CD4-positive, CD25-positive, alpha-beta regulatory T cell (primary cell): ENCODE measurements at regions not wholly inside any gene's neighbourhood (a gene's known extent, or its start where the extent isn't known, plus 50 kb on each side); places are given as distances from the start of the nearest gene placed in this dataset.

Source experiments
- ATAC-seq, 2 donors: fragments of 150-1000 bp; cut with Tn5 transposase; one replicate each; pipeline ENCODE4 v1.10.0; 2021; ENCODE audit warnings: low read depth in 2 of 2, moderate number of reproducible peaks in 2 of 2, moderate library complexity in 1 of 2
- DNase-seq, 3 donors: peaks; one replicate each; pipeline versions ENCODE4 v3.0.0 to v3.0.0-alpha.2; 2012 to 2022; ENCODE audit warnings: mixed read lengths in 1 of 3
- H3K27ac ChIP-seq: one replicate; pipeline ENCODE4 v1.7.0; 2013; ENCODE audit warnings: mild to moderate bottlenecking, low read length; ENCODE audit not compliant: insufficient read depth, poor library complexity, severe bottlenecking
- H3K27me3 ChIP-seq: one replicate; pipeline ENCODE4 v1.7.0; 2013; ENCODE audit warnings: low read length; ENCODE audit not compliant: control insufficient read depth, insufficient read depth
- H3K36me3 ChIP-seq: one replicate; pipeline ENCODE4 v1.7.0; 2013; ENCODE audit warnings: mild to moderate bottlenecking, low read length, moderate library complexity; ENCODE audit not compliant: control insufficient read depth, insufficient read depth
- H3K4me1 ChIP-seq: 2 replicates; pipeline ENCODE4 v1.7.0; 2013; ENCODE audit warnings: mild to moderate bottlenecking, low read length; ENCODE audit not compliant: insufficient read depth, control insufficient read depth, poor library complexity, severe bottlenecking
- H3K4me3 ChIP-seq: one replicate; pipeline ENCODE4 v1.7.0; 2013; ENCODE audit warnings: low read depth, mild to moderate bottlenecking, low read length, moderate library complexity
- H3K9me3 ChIP-seq, 2 experiments: 1 replicate in 1 of 2; 2 replicates in 1 of 2; pipeline ENCODE4 v1.7.0; 2013; ENCODE audit warnings: low read length in 2 of 2, mild to moderate bottlenecking in 1 of 2, moderate library complexity in 1 of 2; ENCODE audit not compliant: control insufficient read depth in 2 of 2
- H3K27ac Mint-ChIP-seq, 3 donors: one replicate each; pipeline ENCODE4 v1.8.0; 2020 to 2022; ENCODE audit warnings: mild to moderate bottlenecking in 3 of 3, mixed read lengths in 3 of 3, moderate library complexity in 2 of 3
- H3K27me3 Mint-ChIP-seq: one replicate; pipeline ENCODE4 v1.8.0; 2022; ENCODE audit warnings: mild to moderate bottlenecking, mixed read lengths
- H3K36me3 Mint-ChIP-seq: one replicate; pipeline ENCODE4 v1.8.0; 2020; ENCODE audit warnings: mixed read lengths
- H3K4me1 Mint-ChIP-seq, 4 donors: one replicate each; pipeline ENCODE4 v1.8.0; 2020 to 2022; ENCODE audit warnings: mixed read lengths in 4 of 4, mild to moderate bottlenecking in 1 of 4
- H3K4me3 Mint-ChIP-seq, 4 donors: one replicate each; pipeline ENCODE4 v1.8.0; 2020 to 2022; ENCODE audit warnings: mild to moderate bottlenecking in 4 of 4, mixed read lengths in 4 of 4, moderate library complexity in 3 of 4
- H3K9me3 Mint-ChIP-seq, 7 donors: one replicate each; pipeline ENCODE4 v1.8.0; 2020 to 2022; ENCODE audit warnings: mixed read lengths in 7 of 7, mild to moderate bottlenecking in 3 of 7, moderate library complexity in 2 of 7

DNA sequence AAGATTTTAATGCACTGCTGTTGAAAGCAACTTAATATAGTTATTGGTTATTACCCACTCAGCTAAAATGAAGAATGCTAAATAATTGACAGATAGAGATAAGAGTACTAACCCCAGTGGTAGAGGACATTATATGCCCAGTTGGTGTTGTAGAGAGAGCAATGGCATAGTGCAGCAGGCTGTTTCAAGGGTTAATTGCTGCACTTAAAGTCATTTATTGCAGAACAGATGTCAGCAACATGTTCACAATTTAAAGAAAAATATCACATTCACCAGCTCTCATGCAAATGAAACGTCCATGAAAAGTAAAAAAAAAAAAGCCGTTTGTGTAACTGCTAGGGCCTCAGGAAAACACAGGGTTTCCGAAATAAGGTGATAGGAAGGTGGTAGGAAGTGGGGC is 254.6 kb downstream of the MTRR start:
- no peak overlapping the region for H3K4me3 Mint-ChIP-seq
- no peaks in the 10 kb centered on the region for H3K27me3 ChIP-seq
- no peak overlapping the region for H3K27ac ChIP-seq
- H3K9me3 ChIP-seq, result no peaks in the 10 kb centered on the region
- DNase-seq (no peak), ATAC-seq (no peak)
- H3K27me3 Mint-ChIP-seq, result no peaks in the 10 kb centered on the region
- H3K36me3 Mint-ChIP-seq, result no peaks in the 10 kb centered on the region
- no peak overlapping the region for H3K4me3 ChIP-seq
- no peaks in the 10 kb centered on the region for H3K36me3 ChIP-seq
- peaks cover 0 to 3% (median 0%) of the 10 kb centered on the region in 7 donors for H3K9me3 Mint-ChIP-seq
- H3K4me1 ChIP-seq, result no peaks in the 10 kb centered on the region
- H3K4me1 Mint-ChIP-seq, result no peaks in the 10 kb centered on the region
- H3K27ac Mint-ChIP-seq, result no peak overlapping the region

GRCh38 chr5:8134609-8135008 is 265.7 kb downstream of the MTRR start:
- Histone ChIP-seq H3K27me3 (no peaks in the 10 kb centered on the region), H3K27ac (no peak overlapping the region), H3K36me3 (no peaks in the 10 kb centered on the region), H3K4me1 (no peaks in the 10 kb centered on the region), H3K4me3 (no peak overlapping the region), H3K9me3 (no peaks in the 10 kb centered on the region)
- Mint-ChIP-seq H3K27ac (no peak overlapping the region), H3K4me1 (no peaks in the 10 kb centered on the region), H3K4me3 (no peak overlapping the region), H3K36me3 (no peaks in the 10 kb centered on the region), H3K27me3 (no peaks in the 10 kb centered on the region), H3K9me3 (peaks cover 0 to 5% (median 0%) of the 10 kb centered on the region in 7 donors)
- DNase-seq (no peak), ATAC-seq (no peak)

DNA sequence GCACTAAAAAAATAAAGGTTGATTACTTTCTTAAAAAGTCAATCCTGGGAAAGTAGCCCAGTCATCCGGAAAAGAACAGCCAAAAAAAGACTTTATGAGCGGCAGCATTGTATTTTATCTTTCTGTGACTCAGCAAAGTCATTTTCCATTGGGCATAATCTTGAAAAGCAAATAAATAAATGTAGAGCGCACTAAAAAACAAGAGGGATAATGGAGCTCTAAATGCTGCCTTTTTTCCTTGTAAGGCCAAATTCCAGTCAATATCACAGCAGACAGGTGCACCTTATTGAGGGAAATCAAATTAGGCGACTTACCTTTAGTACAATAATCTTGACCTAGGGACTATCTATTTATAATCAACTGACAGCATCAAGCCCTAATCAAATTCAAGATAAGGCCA is 266.8 kb downstream of the MTRR start:
- peaks cover 0 to 5% (median 0%) of the 10 kb centered on the region in 7 donors for H3K9me3 Mint-ChIP-seq

DNA sequence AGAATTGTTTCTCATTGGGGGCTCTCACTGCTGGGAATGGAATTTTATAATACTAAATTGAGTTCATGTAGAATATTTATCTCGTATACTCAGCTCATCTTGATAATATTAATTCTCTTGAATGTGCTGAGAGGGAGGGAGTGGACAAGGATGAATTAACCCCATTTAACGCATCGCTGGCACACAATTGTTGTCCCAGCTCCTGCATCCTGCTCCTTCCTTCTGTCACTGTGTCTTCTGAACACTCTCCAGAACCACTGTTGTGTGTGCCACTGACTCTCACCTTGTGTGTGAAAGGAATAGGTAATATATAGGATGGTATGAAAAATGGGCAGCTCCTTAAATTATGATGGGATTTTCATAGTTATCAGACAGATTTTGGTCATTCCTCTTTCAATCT is 267.3 kb downstream of the MTRR start:
- H3K27me3 ChIP-seq, result no peaks in the 10 kb centered on the region
- no peaks in the 10 kb centered on the region for H3K36me3 ChIP-seq
- no peaks in the 10 kb centered on the region for H3K9me3 ChIP-seq
- ATAC-seq (no peak), DNase-seq (no peak)
- Mint-ChIP-seq H3K27me3 (no peaks in the 10 kb centered on the region), H3K27ac (no peak overlapping the region), H3K4me3 (no peak overlapping the region), H3K4me1 (no peaks in the 10 kb centered on the region), H3K36me3 (no peaks in the 10 kb centered on the region), H3K9me3 (peaks cover 0 to 5% (median 0%) of the 10 kb centered on the region in 7 donors)
- H3K4me3 ChIP-seq, result no peak overlapping the region
- H3K27ac ChIP-seq, result no peak overlapping the region
- H3K4me1 ChIP-seq, result no peaks in the 10 kb centered on the region

More for the DNA sequence above, 266.8 kb downstream of the MTRR start:
- Histone ChIP-seq H3K27me3 (no peaks in the 10 kb centered on the region), H3K27ac (no peak overlapping the region), H3K9me3 (no peaks in the 10 kb centered on the region), H3K36me3 (no peaks in the 10 kb centered on the region), H3K4me3 (no peak overlapping the region), H3K4me1 (no peaks in the 10 kb centered on the region)
- H3K4me3 Mint-ChIP-seq, result peak overlapping the region in 1 of 4 donors; percentile 73
- DNase-seq (no peak), ATAC-seq (no peak)
- no peaks in the 10 kb centered on the region for H3K27me3 Mint-ChIP-seq
- no peaks in the 10 kb centered on the region for H3K4me1 Mint-ChIP-seq
- H3K36me3 Mint-ChIP-seq, result no peaks in the 10 kb centered on the region
- H3K27ac Mint-ChIP-seq, result no peak overlapping the region

DNA sequence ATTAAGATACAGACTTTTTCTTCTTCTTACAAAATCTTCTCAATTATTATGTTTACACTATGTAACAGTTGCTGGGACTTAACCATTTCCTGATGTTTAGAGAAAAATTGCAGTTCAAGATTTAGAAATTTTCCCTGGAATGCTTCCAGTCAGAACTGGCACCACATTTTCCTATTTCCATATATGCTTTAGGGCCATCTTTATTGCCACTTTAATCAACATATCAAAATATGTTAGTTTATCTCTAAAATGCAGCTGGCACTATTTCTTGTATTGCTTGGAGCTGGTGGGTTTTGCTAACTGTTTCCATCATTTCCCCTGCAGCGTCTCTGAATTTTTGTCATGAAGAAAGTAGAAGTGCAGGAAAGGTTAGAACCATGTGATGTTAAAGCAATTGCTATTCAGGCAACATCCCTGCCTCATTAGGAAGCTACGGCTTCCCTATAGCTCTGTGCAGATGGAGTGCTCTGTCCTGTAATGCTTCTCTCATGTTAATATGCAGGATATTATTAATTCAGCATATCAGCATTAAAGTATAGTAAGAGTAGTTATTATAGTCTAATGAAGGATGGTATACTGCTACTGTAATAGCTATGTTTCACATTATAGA is 269.1 kb downstream of the MTRR start:
- Histone ChIP-seq H3K4me3 (no peak overlapping the region), H3K9me3 (no peaks in the 10 kb centered on the region), H3K27me3 (no peaks in the 10 kb centered on the region), H3K36me3 (no peaks in the 10 kb centered on the region), H3K27ac (no peak overlapping the region), H3K4me1 (no peaks in the 10 kb centered on the region)
- H3K27me3 Mint-ChIP-seq, result no peaks in the 10 kb centered on the region
- DNase-seq, result no peak
- no peaks in the 10 kb centered on the region for H3K36me3 Mint-ChIP-seq
- peaks cover 0 to 5% (median 1%) of the 10 kb centered on the region in 7 donors for H3K9me3 Mint-ChIP-seq
- no peak for ATAC-seq
- H3K4me3 Mint-ChIP-seq, result no peak overlapping the region
- no peaks in the 10 kb centered on the region for H3K4me1 Mint-ChIP-seq
- no peak overlapping the region for H3K27ac Mint-ChIP-seq

DNA sequence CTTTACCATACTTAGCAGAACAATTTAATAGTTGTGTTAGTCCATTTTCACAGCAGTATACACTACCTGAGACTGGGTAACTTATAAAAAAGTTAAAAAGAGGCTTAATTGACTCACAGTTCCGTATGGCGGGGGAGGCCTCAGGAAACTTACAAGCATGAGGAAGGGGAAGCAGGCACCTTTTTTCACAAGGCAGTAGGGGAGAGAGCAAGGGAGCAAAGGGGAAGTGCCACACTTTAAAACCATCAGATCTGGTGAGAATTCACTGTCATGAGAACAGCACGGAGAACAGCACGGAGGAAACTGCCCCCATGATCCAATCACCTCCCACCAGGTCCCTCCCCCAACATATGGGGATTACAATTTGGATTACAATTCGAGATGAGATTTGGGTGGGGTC is 269.9 kb downstream of the MTRR start:
- no peaks in the 10 kb centered on the region for H3K36me3 Mint-ChIP-seq
- no peak overlapping the region for H3K4me3 Mint-ChIP-seq
- Histone ChIP-seq H3K36me3 (no peaks in the 10 kb centered on the region), H3K27me3 (no peaks in the 10 kb centered on the region), H3K4me3 (no peak overlapping the region), H3K27ac (no peak overlapping the region), H3K4me1 (no peaks in the 10 kb centered on the region), H3K9me3 (no peaks in the 10 kb centered on the region)
- H3K4me1 Mint-ChIP-seq, result no peaks in the 10 kb centered on the region
- peaks cover 0 to 8% (median 1%) of the 10 kb centered on the region in 7 donors for H3K9me3 Mint-ChIP-seq
- H3K27ac Mint-ChIP-seq, result no peak overlapping the region
- DNase-seq (no peak), ATAC-seq (no peak)
- no peaks in the 10 kb centered on the region for H3K27me3 Mint-ChIP-seq

- no peaks in the 10 kb centered on the region for H3K27me3 Mint-ChIP-seq
Measured at GRCh38 chr5:8150791-8151190, 281.8 kb downstream of the MTRR start.

DNA sequence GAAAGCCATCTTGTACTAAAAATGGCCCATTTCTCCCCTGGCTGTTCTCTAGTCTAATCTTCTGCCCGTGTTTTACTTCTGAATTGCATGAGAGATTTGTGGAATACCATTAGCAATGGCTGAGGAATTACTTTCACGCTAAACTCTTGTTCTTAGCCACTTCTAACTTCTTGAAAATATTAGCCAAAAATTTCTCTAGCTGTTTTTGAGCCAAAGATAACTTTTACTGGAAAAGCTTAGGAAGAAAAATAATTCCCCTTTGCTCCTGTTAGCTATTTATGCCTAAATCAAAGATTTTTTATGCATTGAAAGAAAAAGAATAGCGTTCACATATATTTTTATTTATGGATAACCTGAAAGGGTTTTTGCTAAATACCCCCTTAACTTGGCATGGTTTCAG is 287.8 kb downstream of the MTRR start:
- Mint-ChIP-seq H3K36me3 (no peaks in the 10 kb centered on the region), H3K4me1 (no peaks in the 10 kb centered on the region), H3K4me3 (no peak overlapping the region), H3K9me3 (peaks cover 0 to 8% (median 0%) of the 10 kb centered on the region in 7 donors), H3K27me3 (no peaks in the 10 kb centered on the region), H3K27ac (no peak overlapping the region)
- no peaks in the 10 kb centered on the region for H3K9me3 ChIP-seq
- no peak overlapping the region for H3K4me3 ChIP-seq
- H3K27me3 ChIP-seq, result no peaks in the 10 kb centered on the region
- DNase-seq (no peak), ATAC-seq (no peak)
- H3K4me1 ChIP-seq, result no peaks in the 10 kb centered on the region
- H3K36me3 ChIP-seq, result no peaks in the 10 kb centered on the region
- H3K27ac ChIP-seq, result no peak overlapping the region

More at GRCh38 chr5:8150791-8151190, 281.8 kb downstream of the MTRR start:
- no peaks in the 10 kb centered on the region for H3K4me1 ChIP-seq
- Mint-ChIP-seq H3K4me1 (no peaks in the 10 kb centered on the region), H3K9me3 (peaks cover 0 to 5% (median 0%) of the 10 kb centered on the region in 7 donors), H3K36me3 (no peaks in the 10 kb centered on the region), H3K4me3 (no peak overlapping the region), H3K27ac (no peak overlapping the region)
- ATAC-seq (no peak), DNase-seq (no peak)
- no peaks in the 10 kb centered on the region for H3K36me3 ChIP-seq
- no peak overlapping the region for H3K4me3 ChIP-seq
- H3K27ac ChIP-seq, result no peak overlapping the region
- H3K9me3 ChIP-seq, result no peaks in the 10 kb centered on the region
- no peaks in the 10 kb centered on the region for H3K27me3 ChIP-seq
